Naive B cell (primary cell): ENCODE measurements at regions not wholly inside any gene's neighbourhood (a gene's known extent, or its start where the extent isn't known, plus 50 kb on each side); places are given as distances from the start of the nearest gene placed in this dataset.
A peak's percentile ranks its signal among the peaks of the same experiment; 100 is the strongest.

Experiments
- ATAC-seq, 2 donors: fragments of 150-1000 bp; cut with Tn5 transposase; 2 replicates each; pipeline ENCODE4 v1.10.0; 2021; ENCODE audit warnings: low read depth in 2 of 2, mild to moderate bottlenecking in 2 of 2, moderate library complexity in 2 of 2
- DNase-seq: peaks from one replicate; pipeline ENCODE4 v3.0.0; 2022
- H3K27ac Mint-ChIP-seq, 6 donors: one replicate each; pipeline ENCODE4 v1.8.0; 2020 to 2022; ENCODE audit warnings: mild to moderate bottlenecking in 6 of 6, mixed read lengths in 6 of 6, moderate library complexity in 5 of 6, inconsistent platforms in 2 of 6
- H3K27me3 Mint-ChIP-seq, 3 donors: one replicate each; pipeline ENCODE4 v1.8.0; 2021 to 2022; ENCODE audit warnings: mixed read lengths in 3 of 3, mild to moderate bottlenecking in 1 of 3
- H3K36me3 Mint-ChIP-seq, 2 donors: one replicate each; pipeline ENCODE4 v1.8.0; 2020 to 2022; ENCODE audit warnings: mixed read lengths in 2 of 2, inconsistent platforms in 1 of 2, mild to moderate bottlenecking in 1 of 2
- H3K4me1 Mint-ChIP-seq, 3 donors: one replicate each; pipeline ENCODE4 v1.8.0; 2020 to 2022; ENCODE audit warnings: mixed read lengths in 3 of 3, inconsistent platforms in 1 of 3, mild to moderate bottlenecking in 1 of 3, moderate library complexity in 1 of 3
- H3K4me3 Mint-ChIP-seq, 8 donors: one replicate each; pipeline ENCODE4 v1.8.0; 2020 to 2022; ENCODE audit warnings: mild to moderate bottlenecking in 8 of 8, mixed read lengths in 8 of 8, moderate library complexity in 8 of 8, inconsistent platforms in 2 of 8
- H3K9me3 Mint-ChIP-seq, 7 donors: one replicate each; pipeline ENCODE4 v1.8.0; 2020 to 2022; ENCODE audit warnings: mixed read lengths in 7 of 7, mild to moderate bottlenecking in 5 of 7, inconsistent platforms in 2 of 7, moderate library complexity in 1 of 7

DNA sequence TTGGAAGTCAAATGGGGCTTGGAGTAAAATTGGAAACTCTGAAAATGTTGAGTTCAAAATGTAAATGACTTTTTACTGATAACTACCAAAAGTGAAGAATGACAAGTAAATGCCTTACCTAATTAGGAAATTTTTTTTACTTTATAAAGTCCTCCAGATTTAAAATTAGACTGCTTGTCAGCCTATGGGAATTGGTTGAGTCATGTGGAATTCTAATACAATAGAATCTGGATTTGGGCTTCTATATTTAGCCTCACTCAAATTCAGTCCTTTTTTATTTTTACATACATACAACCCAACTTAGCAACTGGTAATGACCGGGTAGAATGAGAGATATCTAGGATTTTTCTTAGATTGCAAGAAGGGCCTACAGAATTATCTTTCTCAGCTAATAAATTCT lies 158.9 kb upstream of the CADPS start:
- H3K27me3 Mint-ChIP-seq = peaks cover 0 to 2% (median 0%) of the 10 kb centered on the region in 3 donors
- peaks cover 0 to 7% (median 3%) of the 10 kb centered on the region in 7 donors for H3K9me3 Mint-ChIP-seq
- H3K4me3 Mint-ChIP-seq = no peak overlapping the region
- no peaks in the 10 kb centered on the region for H3K4me1 Mint-ChIP-seq
- no peak for ATAC-seq
- H3K27ac Mint-ChIP-seq = no peak overlapping the region
- no peaks in the 10 kb centered on the region for H3K36me3 Mint-ChIP-seq
- DNase-seq = no peak

GRCh38 chr3:63037116-63037515 lies 161.9 kb upstream of the CADPS start:
- Mint-ChIP-seq H3K9me3 (peaks cover 0 to 8% (median 2%) of the 10 kb centered on the region in 7 donors), H3K27ac (no peak overlapping the region), H3K27me3 (peaks cover 0 to 4% (median 0%) of the 10 kb centered on the region in 3 donors), H3K4me3 (no peak overlapping the region), H3K4me1 (no peaks in the 10 kb centered on the region), H3K36me3 (no peaks in the 10 kb centered on the region)
- no peak for DNase-seq
- no peak for ATAC-seq

DNA sequence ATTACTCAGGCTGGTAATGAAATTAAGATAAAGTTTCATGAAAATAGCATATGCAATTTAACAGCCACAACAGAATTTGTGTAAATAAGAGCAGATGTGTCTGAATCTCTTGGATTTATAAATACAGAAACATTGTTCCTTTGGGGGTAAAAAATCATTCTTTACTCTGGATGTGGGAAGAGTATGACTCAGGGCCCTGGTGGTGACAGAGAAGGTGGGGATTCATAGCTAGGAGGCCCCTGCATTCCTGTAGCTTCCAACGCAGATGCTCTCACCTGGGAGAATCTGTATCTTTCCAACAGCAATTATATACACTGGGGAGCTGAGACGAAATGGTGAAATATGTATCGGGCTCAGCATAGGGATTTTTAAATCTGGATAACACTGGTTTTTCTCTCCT lies 167.6 kb upstream of the CADPS start:
- no peak for DNase-seq
- no peaks in the 10 kb centered on the region for H3K4me1 Mint-ChIP-seq
- no peak overlapping the region for H3K27ac Mint-ChIP-seq
- no peak overlapping the region for H3K4me3 Mint-ChIP-seq
- peaks cover 0 to 17% (median 7%) of the 10 kb centered on the region in 7 donors for H3K9me3 Mint-ChIP-seq
- peaks cover 0 to 4% (median 0%) of the 10 kb centered on the region in 3 donors for H3K27me3 Mint-ChIP-seq
- ATAC-seq = no peak
- no peaks in the 10 kb centered on the region for H3K36me3 Mint-ChIP-seq

- Mint-ChIP-seq H3K36me3 (no peaks in the 10 kb centered on the region), H3K27me3 (peaks cover 0 to 4% (median 0%) of the 10 kb centered on the region in 3 donors), H3K9me3 (peaks cover 0 to 17% (median 7%) of the 10 kb centered on the region in 7 donors), H3K27ac (peak overlapping the region in 1 of 6 donors; percentile 65), H3K4me1 (no peaks in the 10 kb centered on the region), H3K4me3 (no peak overlapping the region)
- no peak for ATAC-seq
- DNase-seq = no peak
Measured at GRCh38 chr3:63043631-63044030, 168.4 kb upstream of the CADPS start.

GRCh38 chr3:63046152-63046551 lies 170.9 kb upstream of the CADPS start:
- H3K4me1 Mint-ChIP-seq = no peaks in the 10 kb centered on the region
- ATAC-seq = no peak
- no peaks in the 10 kb centered on the region for H3K27me3 Mint-ChIP-seq
- no peak overlapping the region for H3K4me3 Mint-ChIP-seq
- no peak for DNase-seq
- H3K9me3 Mint-ChIP-seq = peaks cover 0 to 15% (median 0%) of the 10 kb centered on the region in 7 donors
- no peaks in the 10 kb centered on the region for H3K36me3 Mint-ChIP-seq
- H3K27ac Mint-ChIP-seq = no peak overlapping the region

DNA sequence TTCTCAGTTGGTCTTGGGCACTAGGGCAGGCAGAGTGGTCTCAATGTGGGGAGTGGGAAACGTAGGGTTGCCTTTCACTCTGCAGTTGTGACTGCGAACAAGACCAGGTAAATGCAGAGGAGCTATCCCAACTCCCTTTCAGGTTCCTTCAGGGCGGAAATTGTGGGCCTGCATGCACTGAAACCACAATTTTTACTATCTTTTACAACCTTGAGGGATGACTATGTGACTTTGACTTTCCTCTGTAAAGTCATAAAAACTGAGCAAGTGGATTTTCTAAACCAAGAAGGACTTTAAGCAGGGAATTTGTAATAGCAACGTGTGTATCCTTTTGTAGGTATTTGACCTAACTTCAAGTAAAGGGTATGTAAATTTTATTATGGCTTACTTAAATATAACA lies 171.4 kb upstream of the CADPS start:
- DNase-seq (no peak), ATAC-seq (no peak)
- Mint-ChIP-seq H3K4me3 (no peak overlapping the region), H3K4me1 (no peaks in the 10 kb centered on the region), H3K36me3 (no peaks in the 10 kb centered on the region), H3K27me3 (no peaks in the 10 kb centered on the region), H3K9me3 (peaks cover 0 to 15% (median 0%) of the 10 kb centered on the region in 7 donors), H3K27ac (no peak overlapping the region)

DNA sequence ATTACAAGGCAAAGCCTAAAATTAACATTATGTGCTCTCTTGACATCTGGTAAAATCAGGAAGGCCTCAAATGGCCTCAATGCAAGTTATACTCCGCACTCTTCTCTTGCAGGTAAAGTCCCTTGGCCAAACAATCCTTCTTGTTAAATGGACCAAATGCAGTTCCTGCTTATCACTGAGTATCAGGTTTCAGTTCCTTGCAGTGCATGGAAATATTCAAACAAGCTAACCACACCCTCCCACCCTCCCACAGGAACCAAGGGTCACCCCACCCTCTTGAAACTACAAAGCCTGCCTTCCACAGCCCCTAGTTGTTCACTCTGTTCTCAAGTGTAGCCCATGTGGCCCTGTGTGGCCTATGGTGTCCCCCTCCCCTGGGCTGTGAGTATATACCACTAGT lies 171.9 kb upstream of the CADPS start:
- H3K9me3 Mint-ChIP-seq = peaks cover 0 to 19% (median 0%) of the 10 kb centered on the region in 7 donors
- no peak overlapping the region for H3K27ac Mint-ChIP-seq
- H3K27me3 Mint-ChIP-seq = no peaks in the 10 kb centered on the region
- no peak overlapping the region for H3K4me3 Mint-ChIP-seq
- ATAC-seq = no peak
- no peaks in the 10 kb centered on the region for H3K4me1 Mint-ChIP-seq
- no peaks in the 10 kb centered on the region for H3K36me3 Mint-ChIP-seq
- no peak for DNase-seq

DNA sequence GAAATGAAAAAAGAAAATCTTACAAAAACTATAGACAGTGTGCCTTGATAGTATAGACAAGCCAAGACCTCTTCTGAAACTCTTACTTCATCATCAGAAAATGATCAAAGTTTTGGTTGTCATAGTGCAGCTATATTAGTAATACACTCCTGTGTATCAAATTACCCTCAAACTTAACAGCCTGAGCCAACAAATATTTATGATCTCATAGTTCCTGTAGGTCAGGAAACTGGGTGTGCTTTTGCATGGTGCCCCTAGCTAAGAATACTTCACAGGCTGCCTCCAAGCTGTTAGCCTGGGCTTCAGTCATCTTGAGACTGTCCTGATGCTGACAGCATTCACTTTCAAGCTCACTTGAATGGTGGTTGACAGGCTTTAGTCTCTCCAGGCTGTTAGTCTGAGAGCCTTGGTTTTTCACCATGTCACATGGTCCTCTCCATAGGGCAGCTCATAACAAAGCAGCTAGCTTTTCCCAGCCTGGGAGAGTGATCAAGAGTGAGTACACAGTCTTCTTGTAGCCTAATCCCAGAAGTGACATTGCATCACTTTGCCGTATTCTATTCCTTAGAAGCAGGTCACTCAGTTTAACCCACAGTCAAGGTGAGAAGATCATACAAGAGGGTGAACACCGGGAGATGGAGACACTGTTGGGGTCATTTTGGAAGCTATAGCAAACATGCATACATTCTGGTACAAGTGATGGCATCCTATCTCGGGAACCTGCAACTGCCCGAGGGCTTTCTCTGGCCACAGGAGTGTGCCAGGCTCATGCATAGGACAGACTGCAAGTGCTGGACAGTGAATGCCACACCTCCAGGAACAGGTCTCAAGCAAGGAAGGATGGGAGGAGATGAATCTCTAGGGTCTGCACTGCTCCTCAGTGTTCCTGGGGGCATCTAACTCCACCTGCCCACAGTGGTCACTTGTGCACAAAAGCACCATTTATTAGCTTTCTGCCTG lies 173.4 kb upstream of the CADPS start:
- no peaks in the 10 kb centered on the region for H3K4me1 Mint-ChIP-seq
- H3K27me3 Mint-ChIP-seq = no peaks in the 10 kb centered on the region
- no peak overlapping the region for H3K27ac Mint-ChIP-seq
- H3K9me3 Mint-ChIP-seq = peaks cover 0 to 19% (median 2%) of the 10 kb centered on the region in 7 donors
- H3K36me3 Mint-ChIP-seq = no peaks in the 10 kb centered on the region
- no peak overlapping the region for H3K4me3 Mint-ChIP-seq
- no peak for ATAC-seq
- no peak for DNase-seq

GRCh38 chr3:63050548-63051177 lies 175.4 kb upstream of the CADPS start:
- Mint-ChIP-seq H3K36me3 (no peaks in the 10 kb centered on the region), H3K4me1 (no peaks in the 10 kb centered on the region), H3K27ac (no peak overlapping the region), H3K9me3 (peaks cover 0 to 12% (median 2%) of the 10 kb centered on the region in 7 donors), H3K27me3 (no peaks in the 10 kb centered on the region), H3K4me3 (no peak overlapping the region)
- ATAC-seq (no peak), DNase-seq (no peak)

- no peak for ATAC-seq
- DNase-seq = no peak
- Mint-ChIP-seq H3K27ac (no peak overlapping the region), H3K36me3 (no peaks in the 10 kb centered on the region), H3K9me3 (peaks cover 0 to 12% (median 2%) of the 10 kb centered on the region in 7 donors), H3K4me1 (no peaks in the 10 kb centered on the region), H3K4me3 (no peak overlapping the region), H3K27me3 (no peaks in the 10 kb centered on the region)
Measured at GRCh38 chr3:63051920-63052319, 176.7 kb upstream of the CADPS start.

DNA sequence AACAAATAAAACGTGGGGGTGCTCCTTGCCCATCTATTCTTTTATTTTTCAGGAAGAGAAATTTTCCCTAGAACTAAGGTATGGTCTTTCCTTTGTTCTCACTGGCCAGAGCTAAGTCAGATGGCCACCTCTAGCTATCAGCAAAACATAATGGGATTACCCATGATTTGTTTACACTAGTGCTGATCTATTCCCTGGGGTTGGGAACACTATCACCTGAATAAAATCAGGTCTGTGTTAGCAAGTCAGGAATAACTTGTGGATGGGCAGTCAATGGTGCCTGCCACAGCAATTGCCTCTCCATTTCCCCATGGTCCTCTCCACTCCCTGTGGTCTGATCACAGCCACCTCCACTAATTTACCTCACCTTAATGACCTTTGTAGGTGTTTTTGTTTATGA lies 181.7 kb upstream of the CADPS start:
- Mint-ChIP-seq H3K9me3 (peaks cover 0 to 3% (median 2%) of the 10 kb centered on the region in 7 donors), H3K4me1 (no peaks in the 10 kb centered on the region), H3K36me3 (no peaks in the 10 kb centered on the region), H3K27ac (no peak overlapping the region), H3K4me3 (no peak overlapping the region), H3K27me3 (no peaks in the 10 kb centered on the region)
- ATAC-seq = no peak
- no peak for DNase-seq

GRCh38 chr3:63060412-63060811 lies 185.2 kb upstream of the CADPS start:
- H3K36me3 Mint-ChIP-seq = no peaks in the 10 kb centered on the region
- ATAC-seq (no peak), DNase-seq (no peak)
- H3K27me3 Mint-ChIP-seq = no peaks in the 10 kb centered on the region
- no peak overlapping the region for H3K27ac Mint-ChIP-seq
- H3K4me1 Mint-ChIP-seq = no peaks in the 10 kb centered on the region
- H3K9me3 Mint-ChIP-seq = peaks cover 0 to 8% (median 2%) of the 10 kb centered on the region in 7 donors
- H3K4me3 Mint-ChIP-seq = no peak overlapping the region

- Mint-ChIP-seq H3K27ac (no peak overlapping the region), H3K36me3 (no peaks in the 10 kb centered on the region), H3K4me1 (no peaks in the 10 kb centered on the region), H3K4me3 (no peak overlapping the region), H3K9me3 (peaks cover 0 to 8% (median 2%) of the 10 kb centered on the region in 7 donors), H3K27me3 (no peaks in the 10 kb centered on the region)
- DNase-seq (no peak), ATAC-seq (no peak)
Measured at GRCh38 chr3:63061449-63061848, 186.2 kb upstream of the CADPS start.

DNA sequence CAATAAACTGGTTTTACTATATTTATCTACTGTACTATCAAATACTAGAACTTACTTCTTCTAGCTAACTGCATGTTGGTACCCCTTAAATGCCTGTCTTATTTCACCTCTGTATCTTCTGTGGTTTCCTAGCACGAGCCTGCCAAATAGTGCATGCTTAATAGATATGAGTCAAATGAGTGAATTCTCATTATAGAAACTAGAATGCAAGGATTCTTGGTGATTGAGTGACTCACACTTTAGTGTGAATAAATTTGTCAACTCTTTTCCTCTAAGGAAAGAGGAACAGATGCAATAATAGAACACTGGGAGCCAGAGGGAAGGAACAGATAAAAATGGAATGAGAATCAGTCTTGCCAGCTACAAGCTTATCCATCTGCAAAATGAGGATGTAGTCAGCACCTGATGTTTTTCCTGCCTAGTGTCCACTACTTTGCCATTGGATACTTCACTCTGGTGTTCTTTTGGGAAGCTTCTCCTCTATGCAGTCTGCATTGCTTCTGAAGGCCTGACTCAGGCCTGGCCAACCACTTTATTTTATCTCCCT lies 189.1 kb upstream of the CADPS start:
- DNase-seq (no peak), ATAC-seq (no peak)
- Mint-ChIP-seq H3K4me1 (no peaks in the 10 kb centered on the region), H3K27ac (no peak overlapping the region), H3K36me3 (no peaks in the 10 kb centered on the region), H3K9me3 (peaks cover 0 to 21% (median 6%) of the 10 kb centered on the region in 7 donors), H3K4me3 (no peak overlapping the region), H3K27me3 (no peaks in the 10 kb centered on the region)
